CD14-positive monocyte (primary cell): ENCODE measurements at regions not wholly inside any gene's neighbourhood (a gene's known extent, or its start where the extent isn't known, plus 50 kb on each side); places are given as distances from the start of the nearest gene placed in this dataset.

Source experiments
- DNase-seq, 3 donors: peaks; one replicate each; pipeline ENCODE4 v3.0.0-alpha.2; 2011 to 2022
- H2AFZ ChIP-seq: 2 replicates; pipeline ENCODE4 v1.6.0; 2012; ENCODE audit warnings: mild to moderate bottlenecking, low read depth, low read length, inconsistent platforms; ENCODE audit not compliant: insufficient read depth, poor library complexity, severe bottlenecking
- H3K27ac ChIP-seq, 2 donors: 1 replicate in 1 of 2; 2 replicates in 1 of 2; pipeline ENCODE4 v1.5.1; 2012 to 2013; ENCODE audit warnings: low read length in 2 of 2, control low read depth in 1 of 2, inconsistent platforms in 1 of 2, low read depth in 1 of 2, mild to moderate bottlenecking in 1 of 2
- H3K27me3 ChIP-seq, 2 donors: one replicate each; pipeline versions ENCODE4 v1.6.0 to v1.6.1; 2011 to 2013; ENCODE audit warnings: low read length in 2 of 2; ENCODE audit not compliant: control insufficient read depth in 2 of 2, insufficient read depth in 2 of 2
- H3K36me3 ChIP-seq, 2 donors: replicated peaks in 1 of 2; 1 replicate in 1 of 2; 2 replicates in 1 of 2; pipeline versions ENCODE4 v1.5.1 to v1.6.1; 2012 to 2013; ENCODE audit warnings: low read length in 2 of 2, control low read depth in 1 of 2, inconsistent platforms in 1 of 2, mild to moderate bottlenecking in 1 of 2; ENCODE audit not compliant: insufficient read depth in 2 of 2, control insufficient read depth in 1 of 2
- H3K4me1 ChIP-seq, 2 donors: 1 replicate in 1 of 2; 2 replicates in 1 of 2; pipeline versions ENCODE4 v1.5.1 to v1.6.1; 2012 to 2013; ENCODE audit warnings: low read length in 2 of 2, control low read depth in 1 of 2, inconsistent platforms in 1 of 2, mild to moderate bottlenecking in 1 of 2, moderate library complexity in 1 of 2; ENCODE audit not compliant: insufficient read depth in 2 of 2, control insufficient read depth in 1 of 2
- H3K4me2 ChIP-seq: replicated peaks from 2 replicates; pipeline ENCODE3; 2012; ENCODE audit warnings: low read length, moderate library complexity, mild to moderate bottlenecking; ENCODE audit not compliant: poor library complexity, severe bottlenecking; ENCODE audit errors: extremely low read depth
- H3K4me3 ChIP-seq, 3 experiments: fragments of 200-600 bp in 1 of 3; sonication (generic) in 1 of 3; replicated peaks in 1 of 3; 1 replicate in 2 of 3; 2 replicates in 1 of 3; pipeline ENCODE4 v1.5.1; 2011 to 2013; ENCODE audit warnings: low read length in 3 of 3, mild to moderate bottlenecking in 3 of 3, control low read depth in 2 of 3, low read depth in 2 of 3, inconsistent platforms in 1 of 3, moderate library complexity in 1 of 3
- H3K79me2 ChIP-seq: 2 replicates; pipeline ENCODE4 v1.6.0; 2012; ENCODE audit warnings: mild to moderate bottlenecking, control low read depth, inconsistent platforms, low read length, moderate library complexity; ENCODE audit not compliant: insufficient read depth
- H3K9ac ChIP-seq: 2 replicates; pipeline ENCODE4 v1.6.0; 2017; ENCODE audit warnings: low read length, mild to moderate bottlenecking; ENCODE audit not compliant: insufficient read depth, poor library complexity, severe bottlenecking
- H3K9me3 ChIP-seq, 2 donors: replicated peaks in 1 of 2; 1 replicate in 1 of 2; 2 replicates in 1 of 2; pipeline versions ENCODE4 v1.5.1 to v1.6.1; 2012 to 2013; ENCODE audit warnings: low read length in 2 of 2, control low read depth in 1 of 2; ENCODE audit not compliant: control insufficient read depth in 1 of 2, insufficient read depth in 1 of 2
- H4K20me1 ChIP-seq: 2 replicates; pipeline ENCODE4 v1.6.0; 2012; ENCODE audit warnings: mild to moderate bottlenecking, low read length, control low read depth, moderate library complexity; ENCODE audit not compliant: insufficient read depth
- H3K27ac Mint-ChIP-seq, 7 donors: one replicate each; pipeline ENCODE4 v1.8.0; 2020; ENCODE audit warnings: mild to moderate bottlenecking in 7 of 7, mixed read lengths in 7 of 7, moderate library complexity in 6 of 7, inconsistent platforms in 2 of 7
- H3K27me3 Mint-ChIP-seq, 3 donors: one replicate each; pipeline ENCODE4 v1.8.0; 2021 to 2022; ENCODE audit warnings: low read depth in 3 of 3, mild to moderate bottlenecking in 3 of 3, mixed read lengths in 3 of 3, moderate library complexity in 3 of 3, inconsistent platforms in 1 of 3
- H3K36me3 Mint-ChIP-seq, 2 donors: one replicate each; pipeline ENCODE4 v1.8.0; 2020; ENCODE audit warnings: mixed read lengths in 2 of 2, inconsistent platforms in 1 of 2, mild to moderate bottlenecking in 1 of 2
- H3K4me1 Mint-ChIP-seq: one replicate; pipeline ENCODE4 v1.8.0; 2020; ENCODE audit warnings: mild to moderate bottlenecking, mixed read lengths
- H3K4me3 Mint-ChIP-seq, 2 donors: one replicate each; pipeline ENCODE4 v1.8.0; 2020; ENCODE audit warnings: mild to moderate bottlenecking in 2 of 2, mixed read lengths in 2 of 2, moderate library complexity in 1 of 2
- H3K9me3 Mint-ChIP-seq, 7 donors: one replicate each; pipeline ENCODE4 v1.8.0; 2020 to 2022; ENCODE audit warnings: mixed read lengths in 7 of 7, mild to moderate bottlenecking in 6 of 7, moderate library complexity in 6 of 7, inconsistent platforms in 2 of 7
- CTCF ChIP-seq: fragments of 200-600 bp; IDR thresholded peaks from one replicate; pipeline ENCODE4 v1.8.0; 2022; ENCODE audit warnings: antibody characterized with exemption, mild to moderate bottlenecking
- WGBS: methylation state at CpG from one replicate; pipeline ENCODE4 v1.1.5; 2013; ENCODE audit warnings: missing lambda C conversion rate; ENCODE audit not compliant: insufficient coverage; 5-methylcytosine and 5-hydroxymethylcytosine counted together
- intact Hi-C, 2 donors: fragments of 100-400 bp; cut with micrococcal nuclease; formaldehyde crosslinking; loops; one replicate each; pipeline versions ENCODE4 v1.15.0 to v1.15.1; 2023

GRCh38 chr22:47996446-47996857, 1234.0 kb downstream of the TBC1D22A start:
- H4K20me1 ChIP-seq = no peaks in the 10 kb centered on the region
- H3K4me1 ChIP-seq = no peaks in the 10 kb centered on the region
- 100% methylated on average over 6 of the region's 8 CpGs for WGBS
- no peaks in the 10 kb centered on the region for H3K36me3 Mint-ChIP-seq
- no peak overlapping the region for H3K4me2 ChIP-seq
- DNase-seq = no peak
- peaks cover 0 to 5% (median 2%) of the 10 kb centered on the region in 3 donors for H3K27me3 Mint-ChIP-seq
- H3K4me3 Mint-ChIP-seq = no peak overlapping the region
- no peaks in the 10 kb centered on the region for H3K36me3 ChIP-seq
- H3K79me2 ChIP-seq = no peaks in the 10 kb centered on the region
- peaks cover 0 to 7% (median 3%) of the 10 kb centered on the region in 7 donors for H3K9me3 Mint-ChIP-seq
- no peak overlapping the region for H2AFZ ChIP-seq
- no peaks in the 10 kb centered on the region for H3K4me1 Mint-ChIP-seq
- H3K27me3 ChIP-seq = no peaks in the 10 kb centered on the region
- no peak overlapping the region for H3K27ac Mint-ChIP-seq
- no peak overlapping the region for H3K4me3 ChIP-seq
- H3K9ac ChIP-seq = no peak overlapping the region
- intact Hi-C loops = no loop called here
- H3K9me3 ChIP-seq = no peaks in the 10 kb centered on the region
- H3K27ac ChIP-seq = no peak overlapping the region
- no peak for TF ChIP-seq CTCF

- H3K27me3 ChIP-seq = no peaks in the 10 kb centered on the region
- no peak overlapping the region for H3K4me3 Mint-ChIP-seq
- no peak overlapping the region for H3K4me2 ChIP-seq
- H3K4me1 ChIP-seq = no peaks in the 10 kb centered on the region
- DNase-seq = no peak
- peaks cover 0 to 4% (median 2%) of the 10 kb centered on the region in 3 donors for H3K27me3 Mint-ChIP-seq
- no peaks in the 10 kb centered on the region for H3K36me3 ChIP-seq
- no peak overlapping the region for H3K27ac ChIP-seq
- no peak overlapping the region for H2AFZ ChIP-seq
- no peak overlapping the region for H3K27ac Mint-ChIP-seq
- no peak overlapping the region for H3K4me3 ChIP-seq
- H3K79me2 ChIP-seq = no peaks in the 10 kb centered on the region
- H3K36me3 Mint-ChIP-seq = no peaks in the 10 kb centered on the region
- no peaks in the 10 kb centered on the region for H3K4me1 Mint-ChIP-seq
- peaks cover 0 to 6% (median 5%) of the 10 kb centered on the region in 7 donors for H3K9me3 Mint-ChIP-seq
- no peak for TF ChIP-seq CTCF
- intact Hi-C loops = no loop called here
- 83% methylated on average over 6 of the region's 8 CpGs for WGBS
- no peaks in the 10 kb centered on the region for H3K9me3 ChIP-seq
- H3K9ac ChIP-seq = no peak overlapping the region
- no peaks in the 10 kb centered on the region for H4K20me1 ChIP-seq
Observed at GRCh38 chr22:47995718-47996117, 1233.3 kb downstream of the TBC1D22A start.
